Fibroblast of lung (primary cell): ENCODE measurements at regions not wholly inside any gene's neighbourhood (a gene's known extent, or its start where the extent isn't known, plus 50 kb on each side); places are given as distances from the start of the nearest gene placed in this dataset.
A peak's percentile ranks its signal among the peaks of the same experiment; 100 is the strongest.

Experiments used
- DNase-seq, 2 donors: peaks; one replicate each; pipeline versions ENCODE4 v3.0.0 to v3.0.0-alpha.2; 2010; ENCODE audit warnings: low read depth in 2 of 2
- H2AFZ ChIP-seq: 2 replicates; pipeline ENCODE4 v1.5.1; 2012; ENCODE audit warnings: low read length, control low read depth, inconsistent platforms
- H3K27ac ChIP-seq: 2 replicates; pipeline ENCODE4 v1.5.1; 2011; ENCODE audit warnings: low read length, control low read depth; ENCODE audit not compliant: insufficient read depth
- H3K27me3 ChIP-seq: 2 replicates; pipeline ENCODE4 v1.5.1; 2011; ENCODE audit warnings: mild to moderate bottlenecking, low read length; ENCODE audit not compliant: control insufficient read depth, insufficient read depth
- H3K36me3 ChIP-seq: 2 replicates; pipeline ENCODE4 v1.5.1; 2011; ENCODE audit warnings: low read length; ENCODE audit not compliant: control insufficient read depth, insufficient read depth
- H3K4me1 ChIP-seq: 2 replicates; pipeline ENCODE4 v1.5.1; 2011; ENCODE audit warnings: low read length; ENCODE audit not compliant: control insufficient read depth, insufficient read depth; ENCODE audit errors: extremely low read depth
- H3K4me2 ChIP-seq: 2 replicates; pipeline ENCODE4 v1.5.1; 2011; ENCODE audit warnings: low read length, control low read depth; ENCODE audit not compliant: insufficient read depth; ENCODE audit errors: extremely low read depth
- H3K4me3 ChIP-seq, 4 experiments: fragments of 200-600 bp in 1 of 4; sonication (generic) in 1 of 4; replicated peaks in 1 of 4; 2 replicates each; pipeline ENCODE4 v1.5.1; 2011 to 2016; ENCODE audit warnings: low read length in 4 of 4, low read depth in 3 of 4, mild to moderate bottlenecking in 3 of 4, control low read depth in 2 of 4, inconsistent platforms in 1 of 4, mixed read lengths in 1 of 4; ENCODE audit not compliant: insufficient read depth in 1 of 4; ENCODE audit errors: control extremely low read depth in 1 of 4
- H3K79me2 ChIP-seq: 2 replicates; pipeline ENCODE4 v1.5.1; 2012; ENCODE audit warnings: mild to moderate bottlenecking, low read length, inconsistent platforms; ENCODE audit not compliant: control insufficient read depth, insufficient read depth
- H3K9ac ChIP-seq: 2 replicates; pipeline ENCODE4 v1.5.1; 2011; ENCODE audit warnings: mild to moderate bottlenecking, low read length, control low read depth; ENCODE audit not compliant: insufficient read depth
- H3K9me3 ChIP-seq: 2 replicates; pipeline ENCODE4 v1.5.1; 2012; ENCODE audit warnings: low read depth, low read length; ENCODE audit not compliant: control insufficient read depth, insufficient read depth
- H4K20me1 ChIP-seq: 2 replicates; pipeline ENCODE4 v1.5.1; 2011; ENCODE audit warnings: low read length; ENCODE audit not compliant: control insufficient read depth, insufficient read depth; ENCODE audit errors: extremely low read depth
- CTCF ChIP-seq, 2 donors: IDR thresholded peaks in 1 of 2; conservative IDR thresholded peaks in 1 of 2; 1 replicate in 1 of 2; 2 replicates in 1 of 2; pipeline ENCODE4 v1.5.1; 2011 to 2012; ENCODE audit warnings: low read length in 2 of 2, control low read depth in 1 of 2, inconsistent platforms in 1 of 2, low read depth in 1 of 2, mild to moderate bottlenecking in 1 of 2
- EZH2 ChIP-seq: IDR thresholded peaks from 2 replicates; pipeline ENCODE4 v1.5.1; 2012; ENCODE audit warnings: low read length, control low read depth, mild to moderate bottlenecking; ENCODE audit errors: missing control alignments

GRCh38 chr21:16536643-16537434 lies 807.1 kb downstream of the USP25 start:
- Histone ChIP-seq H3K27me3 (no peaks in the 10 kb centered on the region), H3K9me3 (no peaks in the 10 kb centered on the region), H3K4me3 (peak overlapping the region; percentile 54 to 88 (median 64)), H4K20me1 (no peaks in the 10 kb centered on the region), H3K4me1 (peaks cover 2% of the 10 kb centered on the region), H3K36me3 (no peaks in the 10 kb centered on the region), H3K27ac (peak overlapping the region; percentile 72), H3K9ac (no peak overlapping the region), H3K79me2 (no peaks in the 10 kb centered on the region), H3K4me2 (peak overlapping the region; percentile 75), H2AFZ (peak overlapping the region; percentile 12)
- DNase-seq, result peak; percentile 67 to 75
- TF ChIP-seq EZH2 (no peak), CTCF (conservative IDR thresholded peaks at IDR 0.05 in 1 of 2, IDR thresholded peaks at IDR 0.05 in 1 of 2; ENCODE audit: low read depth in 1 of 2, low read length in 2 of 2) (no peak)

GRCh38 chr21:16537501-16537900 lies 807.7 kb downstream of the USP25 start:
- H3K4me3 ChIP-seq, result peak overlapping the region; percentile 54 to 88 (median 64)
- peak overlapping the region; percentile 12 for H2AFZ ChIP-seq
- H3K4me1 ChIP-seq, result peaks cover 2% of the 10 kb centered on the region
- H3K79me2 ChIP-seq, result no peaks in the 10 kb centered on the region
- peak overlapping the region; percentile 75 for H3K4me2 ChIP-seq
- H3K9me3 ChIP-seq, result no peaks in the 10 kb centered on the region
- no peaks in the 10 kb centered on the region for H3K27me3 ChIP-seq
- H3K9ac ChIP-seq, result no peak overlapping the region
- peak overlapping the region; percentile 72 for H3K27ac ChIP-seq
- H3K36me3 ChIP-seq, result no peaks in the 10 kb centered on the region
- DNase-seq, result peak; percentile 31 to 35
- TF ChIP-seq CTCF (conservative IDR thresholded peaks at IDR 0.05 in 1 of 2, IDR thresholded peaks at IDR 0.05 in 1 of 2; ENCODE audit: low read depth in 1 of 2, low read length in 2 of 2), result no peak
- H4K20me1 ChIP-seq, result no peaks in the 10 kb centered on the region

GRCh38 chr21:16538405-16538804 lies 808.6 kb downstream of the USP25 start:
- Histone ChIP-seq H3K4me2 (peak overlapping the region; percentile 15), H3K79me2 (no peaks in the 10 kb centered on the region), H3K9ac (no peak overlapping the region), H4K20me1 (no peaks in the 10 kb centered on the region), H3K27ac (no peak overlapping the region), H3K9me3 (no peaks in the 10 kb centered on the region), H3K4me1 (peaks cover 2% of the 10 kb centered on the region), H3K36me3 (no peaks in the 10 kb centered on the region), H3K27me3 (no peaks in the 10 kb centered on the region), H2AFZ (no peak overlapping the region), H3K4me3 (peak overlapping the region in 3 of 4 experiments; percentile 15 to 88 (median 64))
- DNase-seq, result no peak
- TF ChIP-seq CTCF (conservative IDR thresholded peaks at IDR 0.05 in 1 of 2, IDR thresholded peaks at IDR 0.05 in 1 of 2; ENCODE audit: low read depth in 1 of 2, low read length in 2 of 2), result no peak
